ENCODE measurements at regions not wholly inside any gene's neighbourhood (a gene's known extent, or its start where the extent isn't known, plus 50 kb on each side); places are given as distances from the start of the nearest gene placed in this dataset.

- TF ChIP-seq POLR2A (IDR thresholded peaks at IDR 0.05; ENCODE audit: low read depth, low read length): no peak
- DNase-seq (ENCODE audit: insufficient read length, low spot score): no peak
- no peak for FAIRE-seq
Measured at GRCh38 chrX:125894947-125895346, 271.1 kb downstream of the DCAF12L2 start.

GRCh38 chrX:125895518-125895917 lies 270.6 kb downstream of the DCAF12L2 start:
- FAIRE-seq (no peak), DNase-seq (ENCODE audit: insufficient read length, low spot score) (no peak)
- no peak for TF ChIP-seq POLR2A (IDR thresholded peaks at IDR 0.05; ENCODE audit: low read depth, low read length)

DNA sequence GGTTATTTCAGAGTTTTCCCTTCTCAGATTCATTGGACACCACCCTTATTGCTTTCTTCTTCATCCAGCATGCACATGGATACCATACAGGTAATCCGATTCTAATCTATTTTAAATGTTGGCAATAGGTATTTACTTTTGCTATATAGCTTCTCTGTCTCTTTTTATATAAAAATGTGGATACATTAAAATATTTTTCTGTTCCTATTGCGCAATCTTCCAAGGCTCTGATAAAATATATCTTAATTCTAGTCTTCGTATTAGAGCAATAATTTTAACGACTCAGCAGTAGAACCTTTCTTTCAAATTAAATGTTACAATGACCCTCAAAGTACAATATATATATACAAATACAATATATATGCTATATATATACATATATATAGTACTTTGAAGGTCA lies 239.8 kb downstream of the DCAF12L2 start:
- no peak for DNase-seq (ENCODE audit: insufficient read length, low spot score)
- no peak for TF ChIP-seq POLR2A (IDR thresholded peaks at IDR 0.05; ENCODE audit: low read depth, low read length)
- no peak for FAIRE-seq

DNA sequence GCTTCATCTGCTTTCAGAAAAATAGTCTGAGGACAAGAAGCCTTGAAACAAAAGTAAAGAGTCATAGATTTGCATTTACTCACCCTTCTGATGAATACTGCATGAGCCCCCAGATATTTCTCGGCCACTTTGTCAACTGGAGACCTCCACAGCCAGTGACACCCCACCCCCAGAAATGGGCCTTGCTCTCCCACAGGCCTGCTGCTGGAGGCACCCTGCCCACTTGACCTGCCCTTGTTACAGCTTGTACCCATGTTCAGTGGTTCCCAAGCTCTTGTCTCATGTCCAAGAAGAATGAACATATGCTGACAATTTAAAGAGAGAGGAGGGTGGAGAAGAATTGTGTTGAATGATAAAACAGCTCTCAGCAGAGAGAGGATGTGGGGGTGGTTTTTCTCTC lies 225.1 kb downstream of the DCAF12L2 start:
- TF ChIP-seq POLR2A (IDR thresholded peaks at IDR 0.05; ENCODE audit: low read depth, low read length): no peak
- FAIRE-seq (no peak), DNase-seq (ENCODE audit: insufficient read length, low spot score) (no peak)

- FAIRE-seq (no peak), DNase-seq (ENCODE audit: insufficient read length, low spot score) (no peak)
Measured at GRCh38 chrX:125947501-125947900, 218.6 kb downstream of the DCAF12L2 start.

DNA sequence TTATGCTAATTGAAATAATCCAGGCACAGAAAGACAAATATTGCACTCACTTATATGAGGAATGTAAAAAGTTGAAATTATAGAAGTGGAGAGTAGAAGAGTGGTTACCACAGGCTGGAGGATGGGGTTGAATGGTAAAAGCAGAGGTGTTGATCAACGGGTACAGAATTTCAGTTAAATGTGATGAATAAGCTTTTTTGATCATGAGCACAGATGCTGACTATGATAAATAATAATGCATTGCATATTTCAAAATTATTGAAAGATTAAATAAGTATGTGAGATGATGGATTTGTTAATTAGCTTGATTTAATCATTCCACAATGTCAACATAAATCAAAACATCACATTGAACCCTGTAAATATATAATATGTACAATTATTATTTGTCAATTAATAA lies 213.1 kb downstream of the DCAF12L2 start:
- TF ChIP-seq POLR2A (IDR thresholded peaks at IDR 0.05; ENCODE audit: low read depth, low read length): no peak
- FAIRE-seq: no peak
- no peak for DNase-seq (ENCODE audit: insufficient read length, low spot score)

More at GRCh38 chrX:125947501-125947900, 218.6 kb downstream of the DCAF12L2 start:
- TF ChIP-seq POLR2A (IDR thresholded peaks at IDR 0.05; ENCODE audit: low read depth, low read length): no peak

- DNase-seq (ENCODE audit: insufficient read length, low spot score) (no peak), FAIRE-seq (no peak)
- TF ChIP-seq POLR2A (IDR thresholded peaks at IDR 0.05; ENCODE audit: low read depth, low read length): no peak
Measured at GRCh38 chrX:125953814-125954213, 212.3 kb downstream of the DCAF12L2 start.

DNA sequence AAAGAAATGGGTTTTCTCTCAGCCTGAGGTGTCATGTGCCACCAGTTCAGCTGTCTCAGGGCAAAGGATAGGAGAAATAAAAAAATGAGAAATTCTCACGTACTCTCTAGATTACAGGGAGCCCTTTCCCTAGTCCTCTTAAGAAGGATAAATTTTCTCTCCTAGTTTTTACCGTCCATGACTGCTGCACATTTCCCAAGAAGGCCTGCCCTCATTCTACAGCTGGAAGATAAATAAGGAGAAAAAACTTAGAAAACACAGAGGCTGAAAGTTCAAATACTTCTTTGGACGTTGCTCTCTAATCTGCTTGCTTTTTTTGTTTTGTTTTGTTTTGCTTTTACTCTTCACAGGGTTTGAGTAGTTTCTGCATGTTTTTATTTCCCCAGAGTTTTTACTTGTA lies 211.9 kb downstream of the DCAF12L2 start:
- TF ChIP-seq POLR2A (IDR thresholded peaks at IDR 0.05; ENCODE audit: low read depth, low read length): no peak
- no peak for FAIRE-seq
- DNase-seq (ENCODE audit: insufficient read length, low spot score): no peak

DNA sequence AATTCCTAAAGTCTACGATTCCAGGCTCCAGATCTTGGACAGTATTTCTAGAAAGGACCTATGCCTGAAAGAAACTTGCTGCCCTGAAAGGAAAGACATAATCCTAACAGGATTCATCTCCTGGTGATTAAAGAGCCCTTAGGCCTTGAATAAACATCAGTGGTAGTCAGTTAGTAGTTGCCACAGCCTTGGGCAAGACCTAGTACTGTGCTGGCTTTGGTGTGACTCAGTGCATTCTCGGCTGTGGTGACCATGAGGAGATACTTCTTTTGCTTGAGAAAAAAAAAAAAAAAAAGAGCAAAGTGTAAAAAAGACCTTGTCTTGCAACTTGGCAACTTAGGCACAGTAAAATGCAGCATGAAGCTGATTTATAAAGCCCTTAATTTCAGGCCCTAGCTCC lies 188.2 kb downstream of the DCAF12L2 start:
- DNase-seq (ENCODE audit: insufficient read length, low spot score): no peak
- TF ChIP-seq POLR2A (IDR thresholded peaks at IDR 0.05; ENCODE audit: low read depth, low read length): no peak
- no peak for FAIRE-seq

DNA sequence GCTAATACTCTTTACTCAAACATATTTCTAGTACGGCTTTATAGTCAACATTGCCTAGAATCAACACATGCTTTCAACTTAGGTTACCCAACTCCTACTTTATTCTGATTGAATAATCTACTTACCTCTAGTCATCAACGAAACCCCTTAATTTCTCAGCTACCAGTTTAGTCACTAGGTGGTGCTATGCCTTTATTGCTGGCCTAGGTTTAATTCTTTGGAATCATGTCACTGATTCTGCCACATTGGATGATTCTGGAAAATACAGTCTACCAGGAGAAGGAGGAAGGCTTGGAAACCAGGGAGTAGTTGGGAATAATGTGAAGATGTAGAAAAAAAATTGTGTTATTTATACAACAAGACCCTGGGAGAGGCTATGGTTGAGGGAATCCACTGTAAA lies 167.7 kb downstream of the DCAF12L2 start:
- no peak for FAIRE-seq
- TF ChIP-seq POLR2A (IDR thresholded peaks at IDR 0.05; ENCODE audit: low read depth, low read length): no peak
- peak; percentile 0 for DNase-seq (ENCODE audit: insufficient read length, low spot score)

DNA sequence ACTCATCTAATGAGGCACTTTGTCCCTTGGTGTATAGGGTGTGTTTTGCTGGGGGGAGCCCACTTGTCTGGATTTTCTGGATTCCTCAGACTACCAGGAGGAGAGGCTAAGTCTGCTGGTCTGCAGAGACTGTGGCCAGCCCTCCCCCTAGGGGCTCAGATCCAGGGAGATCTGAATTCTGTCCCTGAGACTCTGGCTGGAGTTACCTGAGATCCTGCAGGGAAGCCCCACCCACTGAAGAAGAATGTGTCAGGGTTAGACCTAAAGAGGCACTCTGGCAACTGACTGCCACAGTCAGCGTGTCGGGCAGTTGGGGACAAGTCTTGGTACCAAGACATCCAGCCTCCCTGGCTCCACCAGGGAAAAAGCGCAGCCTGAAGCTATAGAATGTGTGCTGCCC lies 138.9 kb downstream of the DCAF12L2 start:
- no peak for TF ChIP-seq POLR2A (IDR thresholded peaks at IDR 0.05; ENCODE audit: low read depth, low read length)
- no peak for DNase-seq (ENCODE audit: insufficient read length, low spot score)
- no peak for FAIRE-seq

DNA sequence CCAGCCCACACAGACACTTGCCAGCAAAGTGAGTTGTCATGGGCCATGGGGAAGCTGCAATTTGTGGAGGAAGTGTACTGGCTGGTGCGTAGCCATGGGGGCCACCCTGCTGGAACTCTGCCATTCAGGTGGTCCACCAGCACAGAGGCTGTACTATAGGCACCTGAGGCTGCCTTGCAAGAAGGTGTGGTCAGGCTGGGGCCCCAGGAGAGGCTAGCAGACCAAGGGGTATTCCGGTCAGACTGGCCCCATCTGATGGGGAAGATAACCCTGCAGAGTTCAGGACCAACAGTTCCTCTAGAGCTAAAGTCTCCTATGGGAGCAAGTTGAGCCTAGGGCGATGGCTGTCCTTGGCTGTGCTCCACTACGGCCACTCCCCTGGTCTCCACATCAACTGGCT lies 136.1 kb downstream of the DCAF12L2 start:
- no peak for FAIRE-seq
- no peak for DNase-seq (ENCODE audit: insufficient read length, low spot score)
- TF ChIP-seq POLR2A (IDR thresholded peaks at IDR 0.05; ENCODE audit: low read depth, low read length): no peak

- DNase-seq (ENCODE audit: insufficient read length, low spot score) (no peak), FAIRE-seq (no peak)
- TF ChIP-seq POLR2A (IDR thresholded peaks at IDR 0.05; ENCODE audit: low read depth, low read length): no peak
Measured at GRCh38 chrX:126063984-126064383, 102.1 kb downstream of the DCAF12L2 start.

- DNase-seq (ENCODE audit: insufficient read length, low spot score) (no peak), FAIRE-seq (no peak)
- TF ChIP-seq POLR2A (IDR thresholded peaks at IDR 0.05; ENCODE audit: low read depth, low read length): no peak
Measured at GRCh38 chrX:126064901-126065541, 101.1 kb downstream of the DCAF12L2 start.

DNA sequence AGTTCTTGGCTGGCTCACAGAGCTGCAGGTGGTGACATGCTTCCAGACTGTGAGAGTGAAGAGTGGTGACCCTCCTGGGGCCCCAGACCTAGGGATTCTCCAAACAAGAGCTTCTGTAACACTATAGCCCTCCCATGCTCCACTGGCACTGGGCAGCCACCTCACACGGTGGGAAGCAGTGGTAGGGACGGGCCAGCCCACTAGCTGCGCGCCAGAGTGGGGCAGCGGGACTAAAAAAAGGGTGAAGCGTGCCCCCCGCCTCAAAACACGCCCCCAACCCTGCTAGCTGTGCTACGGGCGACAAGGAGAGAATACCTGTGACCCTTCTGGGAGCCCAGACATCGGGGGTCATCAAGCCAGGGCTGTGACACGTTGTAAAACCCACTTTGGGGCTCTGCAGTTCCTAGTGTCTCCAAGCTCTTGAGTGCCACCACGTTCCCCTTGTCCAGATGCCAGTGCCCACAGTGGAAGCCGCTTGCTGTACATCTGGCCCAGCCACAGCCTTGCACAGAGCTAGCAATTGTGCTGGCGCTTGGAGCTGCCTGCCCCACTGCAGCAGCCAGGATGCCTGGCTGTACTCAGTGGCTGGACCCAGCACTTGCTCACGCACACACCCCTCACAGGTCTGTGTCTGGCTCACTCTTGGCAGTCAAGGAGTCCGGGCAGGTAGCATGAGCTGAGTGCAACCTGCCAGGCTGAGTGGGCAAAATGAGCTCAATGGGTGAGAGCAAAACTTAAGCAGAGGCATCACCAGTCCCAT lies 100.0 kb downstream of the DCAF12L2 start:
- no peak for TF ChIP-seq POLR2A (IDR thresholded peaks at IDR 0.05; ENCODE audit: low read depth, low read length)
- FAIRE-seq (no peak), DNase-seq (ENCODE audit: insufficient read length, low spot score) (no peak)
